ENCODE measurements at regions not wholly inside any gene's neighbourhood (a gene's known extent, or its start where the extent isn't known, plus 50 kb on each side); places are given as distances from the start of the nearest gene placed in this dataset.

GRCh38 chr7:152922318-152923081 is 162.9 kb downstream of the ACTR3B start:
- DNase-seq (ENCODE audit: low spot score) = no peak

More at GRCh38 chr7:152922318-152923081, 162.9 kb downstream of the ACTR3B start:
- Histone ChIP-seq H3K4me1 (ENCODE audit: control insufficient read depth in 4 of 4, insufficient read depth in 4 of 4, low read length in 3 of 4) (peaks cover 0 to 10% (median 6%) of the 10 kb centered on the region in 4 donors), H3K9me3 (ENCODE audit: control insufficient read depth in 4 of 4, low read length in 3 of 4) (no peaks in the 10 kb centered on the region), H3K4me3 (ENCODE audit: low read depth in 1 of 3, low read length in 3 of 3) (no peak overlapping the region), H3K36me3 (ENCODE audit: control insufficient read depth in 4 of 4, insufficient read depth in 3 of 4, low read depth in 1 of 4, low read length in 3 of 4) (no peaks in the 10 kb centered on the region), H3K27me3 (ENCODE audit: control insufficient read depth in 4 of 4, insufficient read depth in 4 of 4, low read length in 3 of 4) (peaks cover 0 to 4% (median 0%) of the 10 kb centered on the region in 4 donors), H3K27ac (ENCODE audit: low read depth in 1 of 2, low read length in 2 of 2) (no peak overlapping the region), H3K9ac (ENCODE audit: low read depth in 1 of 2, low read length in 2 of 2) (no peak overlapping the region)
- 90% methylated on average over 16 of the region's 16 CpGs for WGBS
- TF ChIP-seq CTCF (IDR thresholded peaks at IDR 0.05; ENCODE audit: low read depth, low read length, missing input control) = no peak
- TF ChIP-seq FOXA2 (IDR thresholded peaks at IDR 0.05) = no peak
- no peak for TF ChIP-seq JUND (IDR thresholded peaks at IDR 0.05)
- TF ChIP-seq REST (IDR thresholded peaks at IDR 0.05) = no peak
- no peak for TF ChIP-seq ATF3 (IDR thresholded peaks at IDR 0.05)
- TF ChIP-seq FOXA1 (IDR thresholded peaks at IDR 0.05) = no peak
- TF ChIP-seq ZBTB33 (IDR thresholded peaks at IDR 0.05) = no peak
- TF ChIP-seq GABPA (IDR thresholded peaks at IDR 0.05 in 1 of 2, conservative IDR thresholded peaks at IDR 0.05 in 1 of 2) = no peak
- no peak for TF ChIP-seq HNF4G (IDR thresholded peaks at IDR 0.05)
- TF ChIP-seq RAD21 (IDR thresholded peaks at IDR 0.05) = no peak
- no peak for TF ChIP-seq MAX (IDR thresholded peaks at IDR 0.05)
- TF ChIP-seq HNF4A (conservative IDR thresholded peaks at IDR 0.05) = no peak
- TF ChIP-seq EGR1 (IDR thresholded peaks at IDR 0.05; ENCODE audit: low read depth in 2 of 2) = no peak

Measured in liver (tissue), 8 donors.